Activated gamma-delta T cell treated with Interleukin-2 at 50 U/mL for 16 hours (primary cell): ENCODE measurements at regions not wholly inside any gene's neighbourhood (a gene's known extent, or its start where the extent isn't known, plus 50 kb on each side); places are given as distances from the start of the nearest gene placed in this dataset.
"Not testable (repeated sequence)": the region's sequence is repeated elsewhere in the genome, so short reads cannot be mapped to it uniquely, and the experiment has no call there.

Experiments used
- DNase-seq: peaks from one replicate; pipeline ENCODE4 v3.0.0-alpha.2; 2020

- not testable (repeated sequence) for DNase-seq
These were observed 374.4 kb upstream of the FRG1 start for GRCh38 chr4:189566271-189566670.

GRCh38 chr4:189566900-189567299 is 373.8 kb upstream of the FRG1 start:
- not testable (repeated sequence) for DNase-seq

- not testable (repeated sequence) for DNase-seq
These were observed 361.0 kb upstream of the FRG1 start for GRCh38 chr4:189579645-189580044.

- not testable (repeated sequence) for DNase-seq
These were observed 353.6 kb upstream of the FRG1 start for GRCh38 chr4:189586908-189587632.

GRCh38 chr4:189589201-189589600 is 351.5 kb upstream of the FRG1 start:
- DNase-seq, result not testable (repeated sequence)

- no peak for DNase-seq
These were observed 347.8 kb upstream of the FRG1 start for GRCh38 chr4:189592890-189593289.

- DNase-seq, result no peak
These were observed 343.3 kb upstream of the FRG1 start for GRCh38 chr4:189597341-189597740.

- no peak for DNase-seq
These were observed 340.4 kb upstream of the FRG1 start for GRCh38 chr4:189600264-189600663.

GRCh38 chr4:189600718-189601435 is 339.8 kb upstream of the FRG1 start:
- DNase-seq, result no peak

- DNase-seq, result not testable (repeated sequence)
These were observed 337.8 kb upstream of the FRG1 start for GRCh38 chr4:189602827-189603226.

GRCh38 chr4:189610571-189610970 is 330.1 kb upstream of the FRG1 start:
- DNase-seq, result not testable (repeated sequence)

- no peak for DNase-seq
These were observed 327.5 kb upstream of the FRG1 start for GRCh38 chr4:189613207-189613606.

GRCh38 chr4:189615217-189615663 is 325.4 kb upstream of the FRG1 start:
- no peak for DNase-seq

GRCh38 chr4:189617741-189618140 is 322.9 kb upstream of the FRG1 start:
- DNase-seq, result not testable (repeated sequence)

GRCh38 chr4:189619441-189620250 is 321.0 kb upstream of the FRG1 start:
- DNase-seq, result not testable (repeated sequence)

GRCh38 chr4:189622574-189622973 is 318.1 kb upstream of the FRG1 start:
- DNase-seq, result not testable (repeated sequence)

GRCh38 chr4:189627041-189627440 is 313.6 kb upstream of the FRG1 start:
- DNase-seq, result not testable (repeated sequence)

GRCh38 chr4:189629733-189630132 is 310.9 kb upstream of the FRG1 start:
- not testable (repeated sequence) for DNase-seq

- not testable (repeated sequence) for DNase-seq
These were observed 309.6 kb upstream of the FRG1 start for GRCh38 chr4:189630913-189631567.

- DNase-seq, result not testable (repeated sequence)
These were observed 309.1 kb upstream of the FRG1 start for GRCh38 chr4:189631568-189631916.

GRCh38 chr4:189650436-189650835 is 290.2 kb upstream of the FRG1 start:
- not testable (repeated sequence) for DNase-seq

GRCh38 chr4:189653130-189653653 is 287.5 kb upstream of the FRG1 start:
- DNase-seq, result not testable (repeated sequence)
